ENCODE measurements at regions not wholly inside any gene's neighbourhood (a gene's known extent, or its start where the extent isn't known, plus 50 kb on each side); places are given as distances from the start of the nearest gene placed in this dataset.

DNA sequence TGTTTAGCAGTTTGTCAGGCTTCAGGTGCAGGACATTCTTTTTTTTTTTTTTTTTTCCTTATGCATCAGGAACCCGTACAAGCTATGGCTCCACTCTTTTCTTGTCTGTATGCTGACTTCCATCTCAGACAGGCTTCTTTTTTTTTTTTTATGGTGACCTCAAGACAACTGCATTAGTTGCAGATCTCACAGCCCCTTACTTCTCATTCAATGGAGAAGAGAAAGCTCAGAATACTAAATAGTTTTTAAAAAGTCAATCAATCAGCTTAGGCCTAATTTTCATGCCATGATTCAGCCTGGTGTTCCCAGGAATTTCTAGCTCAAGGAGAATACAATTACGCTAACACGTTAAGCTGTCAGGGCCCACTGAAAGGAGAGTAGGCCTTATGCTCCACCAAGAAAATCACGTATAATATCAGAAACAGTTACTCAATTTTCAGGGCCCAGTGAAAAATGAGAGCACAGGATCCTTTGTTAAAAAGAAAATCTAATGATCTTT, 1596.0 kb upstream of the MIR17HG start:
- DNase-seq = no peak

DNA sequence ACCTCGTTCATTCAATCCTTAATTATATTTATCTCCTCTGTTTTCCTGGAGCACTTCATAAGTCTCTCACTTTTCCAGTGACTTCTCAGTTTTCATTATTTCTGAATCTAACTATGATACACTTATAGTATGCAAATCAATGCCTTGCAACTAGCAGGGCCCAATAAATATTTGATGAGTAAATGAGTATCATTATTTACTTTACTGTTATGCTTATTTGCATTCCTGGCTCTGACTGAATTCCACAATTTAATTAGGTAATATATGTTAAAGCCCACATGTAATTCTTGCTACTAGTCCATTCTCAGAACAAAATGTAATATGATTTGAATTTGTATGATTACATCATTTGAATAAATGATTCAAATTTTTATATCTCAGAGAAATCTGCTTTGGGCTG, 1595.1 kb upstream of the MIR17HG start:
- no peak for DNase-seq

DNA sequence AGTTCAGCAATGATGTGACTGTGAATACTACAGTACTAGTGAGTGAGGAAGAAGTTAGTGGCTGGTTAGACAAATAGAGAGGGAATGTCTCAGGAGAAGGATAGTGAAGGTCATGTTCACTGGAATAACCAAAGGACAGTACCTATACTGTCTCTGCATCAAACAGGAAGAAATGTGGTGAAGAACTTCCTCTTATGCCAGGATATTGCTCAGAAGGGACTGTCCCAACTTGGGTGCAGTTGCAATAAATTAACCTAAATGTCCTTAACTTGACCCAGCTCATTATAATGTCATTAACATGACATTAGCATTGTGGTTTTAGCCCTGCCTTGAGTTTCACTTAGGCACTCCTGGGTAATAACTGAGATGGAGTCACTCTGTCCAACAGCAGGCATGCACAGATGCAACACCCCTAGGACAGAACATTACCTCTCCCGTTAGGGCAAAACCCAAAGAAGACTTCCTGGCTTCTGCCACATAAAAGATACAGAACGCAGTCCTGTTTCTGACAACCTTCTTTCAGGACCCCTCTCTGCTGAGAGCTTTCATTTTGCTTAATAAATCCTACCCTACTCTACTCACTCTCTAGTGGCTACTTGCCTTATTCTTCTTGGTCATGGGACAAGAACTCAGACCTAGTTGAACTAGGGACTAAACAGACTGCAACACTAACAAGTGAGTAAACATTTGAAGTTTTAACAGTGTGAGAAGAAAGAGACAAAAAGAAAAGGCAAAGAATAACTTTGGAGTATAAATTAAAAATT, 1591.6 kb upstream of the MIR17HG start:
- DNase-seq = no peak

DNA sequence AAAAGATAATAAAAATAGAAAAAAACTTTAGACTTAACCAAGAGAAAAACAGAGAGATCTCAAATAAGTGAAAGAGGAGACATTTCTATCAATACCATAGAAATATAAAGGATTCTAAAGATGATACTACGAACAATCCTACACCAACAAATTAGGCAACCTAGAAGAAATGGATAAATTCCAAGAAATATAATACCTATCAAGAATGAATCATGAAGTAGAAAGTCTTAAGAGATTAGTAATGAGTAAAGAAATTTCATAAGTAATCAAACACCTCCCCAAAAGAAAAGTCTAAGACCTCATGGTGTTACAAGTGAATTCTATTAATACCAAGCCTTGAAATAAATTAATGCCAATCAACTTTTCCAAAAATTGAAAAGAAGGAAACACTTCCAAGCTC, 1584.5 kb upstream of the MIR17HG start:
- DNase-seq = no peak

DNA sequence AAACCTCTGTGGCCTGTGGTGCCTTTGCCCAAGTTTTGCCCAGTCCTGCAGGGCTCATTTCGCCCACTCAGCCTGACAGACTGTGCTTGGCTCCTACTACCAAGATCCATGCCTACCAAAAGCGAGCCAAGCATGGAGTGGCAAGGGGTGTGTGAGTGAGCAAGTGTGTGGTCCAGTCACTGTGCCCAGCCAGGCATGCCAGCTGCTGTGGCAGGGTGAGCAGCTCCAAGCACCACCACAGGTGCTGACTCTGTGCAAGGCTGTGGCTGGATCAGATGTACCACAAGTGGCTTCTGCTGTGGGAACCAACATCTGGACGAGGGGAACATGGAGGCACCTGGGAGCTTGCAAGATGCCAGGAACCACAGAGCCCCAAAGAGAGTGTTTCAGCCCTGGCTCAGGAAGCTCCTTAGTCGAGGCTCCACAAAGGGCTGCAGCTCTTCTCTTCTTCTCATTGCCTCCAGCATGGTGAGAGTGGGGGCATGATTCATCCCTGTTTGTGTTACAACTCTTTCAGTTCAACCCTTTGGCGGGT, 1564.2 kb upstream of the MIR17HG start:
- no peak for DNase-seq

DNA sequence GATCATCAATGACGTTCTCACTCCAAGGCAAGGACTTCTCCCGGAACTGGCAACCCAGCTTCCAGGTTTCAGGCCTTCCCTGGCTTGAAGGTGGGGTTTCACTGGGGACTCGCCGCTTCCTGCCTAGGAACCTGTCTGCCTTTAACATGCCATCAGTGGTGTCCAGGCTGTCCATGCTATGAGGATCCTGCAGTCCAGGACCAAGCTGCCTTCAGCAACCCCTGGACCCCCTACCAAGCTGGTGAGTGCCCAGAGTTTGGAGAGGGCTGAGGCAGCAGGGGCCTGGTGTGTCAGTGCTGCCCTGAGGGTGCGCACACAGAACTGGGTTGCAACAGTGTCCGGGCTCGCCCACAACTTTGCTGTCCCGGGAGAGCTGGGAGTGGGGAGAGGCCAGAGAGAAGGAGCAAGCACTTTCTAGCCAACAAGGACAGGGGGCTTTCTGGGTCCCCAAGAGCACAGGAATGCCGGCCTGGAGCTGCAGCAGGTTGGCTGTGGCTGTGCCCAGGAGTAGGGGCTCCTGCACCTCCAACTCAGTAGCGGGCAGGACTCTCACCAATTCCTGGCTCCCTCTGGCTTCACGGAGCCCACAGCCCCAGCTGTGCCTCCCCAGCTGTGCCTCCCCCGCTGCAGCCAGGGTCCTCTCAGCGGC, 1563.2 kb upstream of the MIR17HG start:
- no peak for DNase-seq

DNA sequence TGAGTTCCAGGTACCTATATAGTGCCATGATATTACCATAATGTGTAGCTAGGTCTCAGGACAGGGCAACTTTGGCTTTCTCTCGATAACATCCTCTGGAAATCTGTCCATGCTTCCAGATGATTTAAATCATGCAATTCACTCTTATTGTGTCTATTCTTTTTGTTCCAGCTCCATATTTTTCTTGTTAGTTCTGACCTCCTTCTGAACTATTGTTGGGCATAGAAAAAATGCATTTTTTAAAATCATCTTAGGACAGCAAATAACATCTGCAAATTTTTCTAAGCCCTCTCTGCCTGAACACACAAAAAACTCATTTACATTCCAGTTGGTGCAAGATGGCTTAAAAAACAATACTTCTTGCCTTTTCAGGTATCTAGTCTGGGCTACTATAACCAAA, 1561.0 kb upstream of the MIR17HG start:
- no peak for DNase-seq

DNA sequence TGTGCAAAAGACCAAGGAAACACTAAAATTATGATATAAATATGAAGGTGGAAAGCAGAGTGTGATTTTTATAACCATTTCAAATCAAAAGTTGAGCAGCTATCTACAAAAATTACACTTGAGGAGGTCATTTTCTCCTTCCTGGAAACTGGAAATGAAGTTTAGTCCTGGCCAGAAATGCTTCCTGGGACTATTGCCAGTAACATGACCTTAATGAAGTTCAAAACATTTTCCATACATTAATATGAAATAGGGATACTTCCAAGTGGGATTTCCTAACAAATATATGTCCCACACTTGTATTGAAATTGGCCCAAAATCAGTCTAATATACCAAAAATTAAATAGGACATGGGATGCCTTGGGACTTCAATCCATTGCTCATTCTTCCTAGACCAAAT, 1556.8 kb upstream of the MIR17HG start:
- no peak for DNase-seq

DNA sequence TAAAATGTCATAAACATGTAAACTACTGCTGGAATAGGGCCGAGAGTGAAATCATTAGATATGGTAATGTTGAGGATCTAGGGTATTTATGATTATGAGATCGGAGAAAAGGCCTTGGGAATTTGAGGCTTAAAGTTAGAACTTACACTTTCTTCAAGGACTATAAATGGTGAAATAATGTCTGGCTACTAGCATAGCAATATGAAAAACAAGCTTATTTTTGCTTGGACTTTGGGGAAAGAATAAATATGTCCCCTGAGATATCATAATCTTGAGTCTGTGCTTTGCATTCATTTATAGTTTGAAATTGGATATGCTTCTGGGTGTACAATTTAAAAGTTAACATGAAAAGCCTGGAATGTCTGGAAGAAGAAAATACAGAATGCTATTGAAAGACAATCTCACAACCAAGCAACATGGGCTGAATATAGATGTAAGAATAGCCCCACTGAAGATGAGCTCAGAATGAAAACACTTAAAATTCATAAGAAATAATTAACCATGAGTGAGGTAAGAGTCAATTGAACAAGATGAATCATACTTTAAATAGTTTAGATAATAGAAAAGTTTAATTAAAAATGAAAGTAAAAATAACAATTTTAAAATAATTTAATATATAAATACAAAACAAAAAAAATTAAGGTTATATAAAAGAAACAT, 1555.4 kb upstream of the MIR17HG start:
- no peak for DNase-seq

DNA sequence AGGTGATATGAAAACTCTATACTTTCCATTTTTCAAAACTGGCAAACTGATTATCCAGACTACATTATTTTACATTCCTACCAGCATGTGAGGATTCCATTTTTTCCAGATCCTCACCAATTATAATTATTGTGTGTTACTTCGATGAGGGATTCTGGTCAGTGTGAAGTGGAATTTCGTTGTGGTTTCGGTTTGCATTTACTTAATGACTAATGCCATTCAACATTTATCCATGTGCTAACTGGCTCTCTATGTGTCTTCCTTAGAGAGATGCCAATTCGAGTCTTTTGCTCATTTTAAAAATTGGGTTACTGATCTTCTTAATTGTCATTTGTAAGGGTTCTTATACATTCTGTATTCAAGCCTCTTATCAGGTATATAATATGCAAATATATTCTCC, 1551.3 kb upstream of the MIR17HG start:
- DNase-seq = no peak

DNA sequence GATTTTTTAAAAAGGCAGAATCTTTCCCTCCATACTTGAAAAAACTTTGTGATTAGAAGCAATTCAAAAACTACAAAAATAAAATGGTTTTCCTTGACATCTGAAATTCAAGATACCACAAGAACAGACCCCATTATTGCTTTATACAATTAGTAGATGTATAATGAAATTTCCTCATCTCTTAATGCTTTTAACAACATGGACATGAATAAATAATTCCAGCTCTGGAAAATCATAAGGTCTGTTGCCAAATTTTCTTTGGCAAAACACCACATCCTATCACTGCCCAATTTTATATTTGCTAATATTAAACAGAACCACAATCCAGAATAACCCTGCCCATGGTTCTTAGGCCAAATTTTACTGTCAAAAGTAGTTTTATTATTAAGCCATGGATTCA, 1543.6 kb upstream of the MIR17HG start:
- no peak for DNase-seq

DNA sequence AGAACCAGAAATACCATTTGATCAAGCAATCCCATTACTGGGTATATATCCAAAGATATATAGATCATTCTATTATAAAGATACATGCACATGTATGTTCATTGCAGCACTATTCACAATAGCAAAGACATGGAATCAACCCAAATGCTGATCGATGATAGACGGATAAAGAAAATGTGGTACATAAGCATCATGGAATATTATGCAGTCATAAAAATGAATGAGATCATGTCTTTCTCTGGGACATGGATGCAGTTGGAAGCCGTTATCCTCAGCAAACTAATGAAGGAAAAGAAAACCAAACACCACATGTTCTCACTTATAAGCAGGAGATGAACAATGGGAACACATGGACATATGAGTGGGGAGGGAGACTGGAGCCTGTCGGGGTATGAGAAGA, 1540.9 kb upstream of the MIR17HG start:
- DNase-seq = no peak

DNA sequence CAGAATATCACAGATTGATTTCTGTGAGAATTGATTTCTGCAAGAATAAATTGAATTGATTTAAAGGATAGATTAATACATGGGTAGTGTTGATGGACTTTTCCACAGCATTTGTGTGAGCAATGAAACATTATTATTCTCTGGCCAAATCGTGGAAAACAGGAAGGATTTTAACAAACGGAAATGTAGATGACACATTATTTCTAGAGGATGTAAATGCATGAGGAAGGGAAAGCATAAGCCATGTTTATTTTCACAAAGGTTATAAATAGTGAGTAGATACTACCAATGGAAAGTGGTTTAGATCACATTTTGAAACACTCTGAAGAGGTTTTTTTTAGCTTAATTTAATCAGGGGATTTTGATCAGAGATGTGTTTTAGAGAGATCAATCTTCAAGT, 1534.6 kb upstream of the MIR17HG start:
- DNase-seq = no peak

DNA sequence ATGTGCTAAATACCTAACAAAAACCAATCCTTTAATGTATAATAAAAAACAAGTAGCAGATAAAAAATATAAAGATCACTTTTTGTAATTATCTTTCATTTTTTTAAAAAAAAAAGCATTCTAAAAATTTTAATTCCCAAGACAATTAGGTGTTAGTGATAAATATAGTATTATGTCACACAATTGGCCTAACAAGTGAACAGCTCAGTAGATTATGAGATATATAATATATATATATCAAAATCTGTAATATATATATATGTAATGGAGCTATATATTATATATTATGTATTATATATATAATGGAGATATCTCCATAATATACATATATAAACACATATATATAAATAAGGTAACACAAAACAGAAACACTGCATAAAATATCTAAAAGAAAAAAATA, 1531.1 kb upstream of the MIR17HG start:
- DNase-seq = no peak

DNA sequence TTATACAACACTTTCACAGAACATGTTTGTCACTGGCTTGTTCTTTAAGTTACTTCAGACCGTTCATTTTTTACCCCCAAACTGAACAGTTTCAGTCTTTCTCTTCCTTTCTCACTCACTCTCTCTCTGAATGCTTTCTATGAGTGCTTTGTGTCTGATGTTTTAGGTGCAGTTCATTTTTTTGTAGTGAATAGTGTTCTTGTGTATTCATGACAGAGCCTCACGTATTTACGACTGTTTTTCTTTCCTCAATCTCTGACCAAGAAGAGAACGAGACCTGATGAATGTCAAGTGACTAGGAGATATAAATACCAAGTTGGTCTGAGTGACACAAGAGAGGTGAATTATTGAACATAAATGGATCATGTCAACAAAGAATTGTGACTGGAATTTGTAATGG, 1525.0 kb upstream of the MIR17HG start:
- DNase-seq = no peak

DNA sequence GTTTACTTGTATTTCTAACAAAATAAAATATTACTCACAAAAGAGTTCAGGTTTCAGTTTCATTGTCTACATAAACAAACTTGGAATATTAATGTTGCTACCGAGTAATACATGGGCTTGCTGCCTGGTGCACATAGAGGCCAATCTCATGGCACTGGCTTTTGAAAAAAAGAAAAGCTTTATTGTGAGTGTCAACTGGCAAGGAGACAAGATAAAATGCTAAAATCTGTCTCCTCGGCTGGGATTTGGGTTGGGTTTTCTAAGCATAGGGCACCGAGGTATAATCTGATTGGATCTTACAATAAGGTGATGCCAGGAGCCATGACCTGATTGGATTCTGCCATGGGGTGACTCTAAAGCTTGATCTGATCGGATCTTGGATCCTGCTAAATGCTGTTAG, 1519.9 kb upstream of the MIR17HG start:
- DNase-seq = no peak

DNA sequence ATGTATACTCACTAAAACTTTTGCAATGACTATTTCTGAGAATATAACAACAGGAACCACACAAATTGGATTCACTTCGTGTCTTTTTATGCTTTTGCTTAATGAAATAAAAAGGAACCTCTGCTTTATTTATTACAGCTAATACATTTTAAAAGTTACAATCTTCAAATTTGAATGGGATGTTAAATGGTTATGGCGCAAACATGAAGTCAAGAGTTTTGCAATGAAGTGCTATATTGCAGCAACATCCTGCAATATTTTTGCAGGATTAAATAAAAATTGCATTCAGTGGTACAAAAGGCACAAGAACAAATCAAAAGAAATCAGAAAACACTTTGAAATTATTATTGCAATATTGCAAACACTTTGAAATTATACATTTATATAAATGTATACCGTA, 1519.0 kb upstream of the MIR17HG start:
- DNase-seq = no peak

DNA sequence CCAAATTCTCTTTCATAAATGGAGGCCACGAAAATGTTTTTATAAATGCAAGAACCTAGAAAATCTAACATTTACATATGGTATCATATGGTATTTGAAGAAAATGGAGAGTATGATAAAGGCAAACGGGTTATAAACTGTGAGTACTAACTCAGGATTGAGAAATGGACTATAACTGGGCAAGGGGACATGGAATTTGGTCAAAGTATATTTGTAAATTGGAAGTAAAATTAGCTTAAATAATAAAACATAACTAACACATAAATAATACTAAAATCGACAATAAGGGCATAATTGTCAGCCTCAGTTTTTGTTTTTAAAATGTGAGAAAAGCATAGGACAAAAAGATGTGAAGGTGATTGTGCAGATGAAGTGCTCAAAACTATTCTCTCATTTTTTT, 1516.3 kb upstream of the MIR17HG start:
- DNase-seq = no peak

DNA sequence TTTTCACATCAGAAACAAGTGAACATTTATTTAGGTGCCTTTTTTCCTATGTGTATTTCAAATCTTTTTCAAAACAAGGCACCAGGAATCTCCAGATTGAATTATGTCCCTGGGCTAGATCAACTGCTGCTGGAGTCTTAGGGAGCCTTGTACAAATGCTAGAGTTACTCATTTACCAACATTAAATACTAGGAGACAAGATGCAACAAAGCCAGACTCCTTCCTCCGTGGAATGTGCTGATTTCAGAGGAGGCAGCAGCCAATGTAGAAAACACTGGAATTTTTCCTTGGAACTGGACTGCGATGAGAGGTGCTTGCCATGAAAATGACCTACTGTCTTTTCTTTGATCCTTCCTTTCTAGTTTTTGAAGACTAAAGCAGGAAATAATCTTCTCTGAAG, 1514.7 kb upstream of the MIR17HG start:
- DNase-seq = no peak

DNA sequence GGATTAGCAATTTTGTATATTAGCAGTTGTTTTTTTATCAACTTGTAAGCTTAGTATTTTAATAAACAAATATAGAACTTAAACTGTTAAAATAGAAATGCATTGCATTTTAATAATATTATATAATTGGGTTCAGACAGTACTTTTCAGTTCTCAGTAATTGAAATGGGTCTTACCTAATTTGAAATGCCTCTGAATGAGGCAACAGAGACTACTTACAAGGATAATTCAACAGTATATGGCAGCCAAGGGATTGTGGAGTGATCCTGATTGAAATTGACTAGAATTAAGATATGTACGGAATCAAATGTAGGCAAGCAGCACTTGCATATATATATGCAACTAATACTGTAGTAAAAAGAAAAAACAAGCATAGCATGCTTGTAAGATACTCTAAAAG, 1503.9 kb upstream of the MIR17HG start:
- DNase-seq = no peak

DNA sequence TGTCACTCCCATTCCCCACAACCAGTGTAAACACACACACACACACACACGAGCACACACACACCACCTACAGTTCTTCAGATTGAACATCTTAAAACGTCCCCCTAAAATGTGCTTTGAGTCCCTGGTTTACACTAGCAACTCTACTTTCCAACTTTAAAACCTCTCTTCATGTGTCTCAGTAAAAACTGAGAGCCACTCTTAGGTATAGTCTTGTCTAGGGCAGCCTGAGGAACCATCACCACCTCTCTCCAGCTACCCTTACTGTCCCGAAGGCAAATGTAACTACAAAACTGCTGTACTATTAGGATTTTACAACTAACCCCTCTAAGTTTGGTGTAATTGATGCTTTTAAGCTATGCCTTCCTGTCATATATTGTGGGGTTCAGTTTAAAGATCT, 1501.6 kb upstream of the MIR17HG start:
- DNase-seq = no peak

DNA sequence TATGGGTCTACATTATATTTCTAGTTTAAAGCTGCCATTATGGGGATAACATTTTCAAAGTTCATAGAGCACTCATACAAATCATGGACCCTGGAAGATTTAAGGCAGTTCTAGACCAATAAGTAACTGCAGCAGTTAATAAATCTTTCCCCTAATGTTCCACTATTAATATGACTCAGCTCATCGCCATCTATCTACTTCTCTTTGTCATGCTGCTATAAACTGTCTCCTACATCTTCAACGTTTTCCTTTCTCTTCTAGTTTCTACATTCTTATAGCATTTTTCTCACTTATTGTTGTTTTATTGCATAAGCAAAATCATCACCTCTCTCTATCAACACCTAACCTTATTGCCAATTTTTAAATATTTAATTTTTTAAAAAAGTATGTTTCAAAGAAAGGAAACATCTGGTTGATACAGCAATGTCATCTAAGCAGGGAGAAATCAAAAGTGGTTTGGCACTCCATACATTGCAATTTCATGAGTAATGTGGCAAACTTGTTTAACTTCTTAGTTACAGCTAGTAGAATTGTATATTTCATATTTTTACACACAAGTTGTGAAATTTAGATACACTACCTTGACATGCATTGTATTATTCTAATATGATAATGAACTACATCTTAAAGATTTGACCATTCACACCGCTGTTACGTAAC, 1500.4 kb upstream of the MIR17HG start:
- peak; percentile 27 for DNase-seq

DNA sequence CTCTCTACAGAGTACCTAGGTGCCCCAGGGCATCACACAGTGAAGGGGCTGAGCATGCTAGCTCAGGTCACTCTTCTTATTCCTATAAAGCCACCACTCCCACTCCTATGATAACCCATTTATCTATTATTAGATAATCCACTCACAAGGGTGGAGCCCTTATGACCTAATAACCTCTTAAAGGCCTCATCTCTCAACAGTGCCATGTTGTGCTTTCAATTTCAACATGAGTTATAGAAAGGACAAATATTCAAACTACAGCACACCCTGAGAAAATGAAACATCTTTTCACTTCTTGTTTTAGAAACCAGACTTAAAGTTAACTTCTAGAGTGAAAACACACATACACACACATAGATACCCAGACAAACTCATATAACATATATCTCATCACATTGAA, 1494.9 kb upstream of the MIR17HG start:
- DNase-seq = no peak
